Bronchial epithelial cell (primary cell): ENCODE measurements at regions not wholly inside any gene's neighbourhood (a gene's known extent, or its start where the extent isn't known, plus 50 kb on each side); places are given as distances from the start of the nearest gene placed in this dataset.

ENCODE experiments used
- DNase-seq: peaks from one replicate; pipeline ENCODE4 v3.0.0-alpha.2; 2010; ENCODE audit warnings: low read depth
- FAIRE-seq: peaks from 2 replicates; lab custom pipeline; 2011; peaks lifted over from hg19 to GRCh38; lab: Jason Lieb, UNC
- H3K27me3 ChIP-seq: 2 replicates; pipeline ENCODE4 v1.5.1; 2011; ENCODE audit warnings: low read length; ENCODE audit not compliant: control insufficient read depth, insufficient read depth
- H3K36me3 ChIP-seq: 2 replicates; pipeline ENCODE4 v1.5.1; 2011; ENCODE audit warnings: low read length; ENCODE audit not compliant: control insufficient read depth, insufficient read depth
- H3K4me3 ChIP-seq: 2 replicates; pipeline ENCODE4 v1.5.1; 2011; ENCODE audit warnings: mild to moderate bottlenecking, low read depth, low read length, control low read depth
- TF ChIP-seq, protein P1 (sequence below): IDR thresholded peaks from 2 replicates; pipeline ENCODE4 v1.5.1; 2011; ENCODE audit warnings: mild to moderate bottlenecking, moderate library complexity, low read length, control low read depth, inconsistent platforms; ENCODE audit not compliant: insufficient read depth, severe bottlenecking

DNA sequence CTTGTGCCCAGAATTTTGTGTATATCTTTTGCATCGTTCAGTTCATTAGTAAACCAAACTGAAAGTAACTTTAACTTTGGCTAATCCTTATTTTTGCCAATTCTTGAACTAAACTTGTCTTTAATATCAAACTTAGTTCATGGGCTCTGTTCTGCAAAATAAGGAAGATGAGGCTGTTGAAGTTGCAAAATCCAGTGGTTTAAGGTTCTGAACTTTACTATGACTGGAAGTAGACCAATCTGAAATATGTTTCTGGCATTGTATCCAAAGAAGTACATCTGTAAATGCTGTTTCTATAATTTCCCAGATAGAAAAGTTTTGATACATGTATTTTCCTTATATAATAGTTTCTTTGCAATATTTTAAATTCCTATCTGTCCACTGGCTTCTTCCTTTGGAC, 238.1 kb downstream of the CETN3 start:
- Histone ChIP-seq H3K4me3 (no peak overlapping the region), H3K36me3 (no peaks in the 10 kb centered on the region), H3K27me3 (no peaks in the 10 kb centered on the region)
- TF ChIP-seq, protein P1, sequence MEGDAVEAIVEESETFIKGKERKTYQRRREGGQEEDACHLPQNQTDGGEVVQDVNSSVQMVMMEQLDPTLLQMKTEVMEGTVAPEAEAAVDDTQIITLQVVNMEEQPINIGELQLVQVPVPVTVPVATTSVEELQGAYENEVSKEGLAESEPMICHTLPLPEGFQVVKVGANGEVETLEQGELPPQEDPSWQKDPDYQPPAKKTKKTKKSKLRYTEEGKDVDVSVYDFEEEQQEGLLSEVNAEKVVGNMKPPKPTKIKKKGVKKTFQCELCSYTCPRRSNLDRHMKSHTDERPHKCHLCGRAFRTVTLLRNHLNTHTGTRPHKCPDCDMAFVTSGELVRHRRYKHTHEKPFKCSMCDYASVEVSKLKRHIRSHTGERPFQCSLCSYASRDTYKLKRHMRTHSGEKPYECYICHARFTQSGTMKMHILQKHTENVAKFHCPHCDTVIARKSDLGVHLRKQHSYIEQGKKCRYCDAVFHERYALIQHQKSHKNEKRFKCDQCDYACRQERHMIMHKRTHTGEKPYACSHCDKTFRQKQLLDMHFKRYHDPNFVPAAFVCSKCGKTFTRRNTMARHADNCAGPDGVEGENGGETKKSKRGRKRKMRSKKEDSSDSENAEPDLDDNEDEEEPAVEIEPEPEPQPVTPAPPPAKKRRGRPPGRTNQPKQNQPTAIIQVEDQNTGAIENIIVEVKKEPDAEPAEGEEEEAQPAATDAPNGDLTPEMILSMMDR = no peak
- FAIRE-seq (no peak), DNase-seq (no peak)

DNA sequence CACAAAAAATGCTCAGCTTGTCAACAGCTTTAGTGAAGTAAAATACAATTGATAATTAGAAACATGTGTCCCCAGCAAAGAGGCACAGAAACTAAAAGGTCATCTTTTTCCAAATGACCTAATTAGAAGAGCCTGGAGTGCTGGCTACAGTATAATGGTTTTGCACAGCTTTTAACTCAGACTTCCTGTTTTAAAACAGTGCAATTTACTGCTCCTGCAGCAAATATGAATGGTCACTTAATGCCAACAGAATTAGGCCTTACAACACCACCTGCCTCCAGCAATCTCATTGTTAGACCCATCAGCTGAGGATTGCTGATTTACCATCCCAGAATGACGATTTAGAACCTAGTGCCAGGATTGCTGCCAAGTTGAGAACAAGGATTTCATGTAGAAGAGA, 239.3 kb downstream of the CETN3 start:
- FAIRE-seq (no peak), DNase-seq (no peak)
- no peaks in the 10 kb centered on the region for H3K36me3 ChIP-seq

DNA sequence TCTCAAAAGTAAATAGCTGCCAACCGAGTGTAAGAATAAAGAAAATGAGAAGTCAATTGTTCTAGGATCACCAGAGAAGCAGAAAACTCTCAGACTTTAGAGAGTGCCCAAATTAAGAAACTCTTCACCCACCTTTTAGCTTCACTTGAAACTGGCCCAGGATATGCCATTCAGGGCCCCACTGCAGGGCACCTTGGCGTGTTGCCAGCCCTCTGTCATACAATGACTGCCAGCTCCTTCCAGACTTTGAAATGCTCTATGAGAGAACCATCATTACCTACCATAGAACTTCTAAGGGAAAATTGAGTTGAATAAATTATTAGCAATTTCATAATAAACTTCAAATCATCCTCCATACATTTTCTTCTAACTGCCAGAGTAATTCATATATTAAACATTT, 240.5 kb downstream of the CETN3 start:
- H3K4me3 ChIP-seq = no peak overlapping the region
- no peak for FAIRE-seq

More for the DNA sequence above, 239.3 kb downstream of the CETN3 start:
- no peaks in the 10 kb centered on the region for H3K27me3 ChIP-seq
- TF ChIP-seq, protein P1 = no peak
- H3K4me3 ChIP-seq = no peak overlapping the region

DNA sequence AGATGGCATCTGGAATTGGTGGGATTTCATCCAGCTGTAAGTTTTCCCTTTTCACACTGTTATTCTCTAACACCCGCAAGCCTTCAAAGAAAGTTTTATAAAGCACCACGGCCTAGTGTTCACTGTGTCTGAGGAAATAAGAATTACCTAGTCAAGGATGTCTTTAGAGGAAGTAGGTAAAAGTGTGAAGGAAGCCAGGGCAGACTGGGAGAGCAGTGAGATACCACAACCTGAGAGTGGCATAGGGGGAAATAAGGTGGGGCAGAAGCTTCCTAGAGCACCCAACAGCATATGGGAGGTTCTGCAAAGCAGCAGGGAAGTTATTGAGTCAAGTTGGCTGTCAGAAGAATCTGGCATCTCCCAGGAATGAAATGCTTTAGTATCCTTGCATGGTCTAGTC, 241.2 kb downstream of the CETN3 start:
- H3K4me3 ChIP-seq = no peak overlapping the region
- no peaks in the 10 kb centered on the region for H3K36me3 ChIP-seq
- FAIRE-seq = no peak
- no peak for DNase-seq
- H3K27me3 ChIP-seq = no peaks in the 10 kb centered on the region
- TF ChIP-seq, protein P1 = no peak

More for the DNA sequence above, 240.5 kb downstream of the CETN3 start:
- H3K36me3 ChIP-seq = no peaks in the 10 kb centered on the region
- TF ChIP-seq, protein P1 = no peak
- DNase-seq = no peak
- H3K27me3 ChIP-seq = no peaks in the 10 kb centered on the region

DNA sequence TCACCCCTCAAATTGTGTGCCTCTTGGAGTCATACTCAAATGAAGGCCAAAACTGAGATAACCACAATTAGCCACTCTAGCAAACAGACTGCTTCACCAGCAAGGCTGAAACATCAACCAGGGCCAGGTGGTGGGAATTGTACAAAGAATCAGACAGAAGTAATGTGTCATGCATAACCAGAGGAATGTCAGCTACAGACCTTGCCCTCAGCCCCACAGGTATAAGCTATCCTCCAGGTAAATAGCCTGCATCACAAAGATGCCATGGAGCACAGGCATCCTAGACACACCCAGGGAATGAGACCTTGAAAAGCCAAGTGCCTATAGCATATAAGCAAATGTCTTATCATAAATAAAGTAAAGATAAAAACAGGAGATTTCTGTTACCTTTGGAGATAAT, 242.7 kb downstream of the CETN3 start:
- no peak overlapping the region for H3K4me3 ChIP-seq
- TF ChIP-seq, protein P1 = no peak
- FAIRE-seq (no peak), DNase-seq (no peak)
- H3K36me3 ChIP-seq = no peaks in the 10 kb centered on the region
- H3K27me3 ChIP-seq = no peaks in the 10 kb centered on the region

DNA sequence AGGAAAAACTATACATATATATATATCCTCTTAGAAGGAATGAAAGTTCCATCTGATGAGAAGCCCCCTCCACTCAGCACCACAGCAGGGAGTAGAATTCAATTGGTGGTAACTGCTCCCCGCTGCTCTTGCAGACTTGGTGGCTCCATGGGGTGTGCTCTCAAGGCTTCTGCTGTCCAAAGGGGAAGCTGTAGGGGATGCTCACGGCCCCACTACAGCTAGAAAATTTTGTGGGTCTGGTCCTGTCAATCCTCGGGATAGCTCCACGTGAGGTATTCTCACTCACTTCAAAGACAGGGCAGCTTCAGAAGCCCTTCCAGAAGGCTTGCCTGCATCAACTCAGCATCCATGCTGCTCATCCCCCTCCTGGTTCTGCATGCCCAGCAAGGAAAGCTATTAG, 247.2 kb downstream of the CETN3 start:
- H3K4me3 ChIP-seq = no peak overlapping the region
- no peaks in the 10 kb centered on the region for H3K36me3 ChIP-seq
- H3K27me3 ChIP-seq = no peaks in the 10 kb centered on the region
- DNase-seq (no peak), FAIRE-seq (no peak)
- TF ChIP-seq, protein P1 = no peak
